HepG2 (cell line): ENCODE measurements at regions not wholly inside any gene's neighbourhood (a gene's known extent, or its start where the extent isn't known, plus 50 kb on each side); places are given as distances from the start of the nearest gene placed in this dataset.

Source experiments
- ATAC-seq: fragments of 200-7000 bp; cut with Tn5 transposase; 3 replicates; pipeline ENCODE4 v1.9.1; 2020; ENCODE audit warnings: mild to moderate bottlenecking, moderate library complexity
- BruUV-seq: library from RNA; stranded (reverse); fragments of 400-500 nt; replicated peaks from 2 replicates; lab custom pipeline; 2021; lab: Mats Ljungman, UMichigan
- CTCF ChIA-PET: fragments of 300-600 bp; formaldehyde crosslinking; extraction: SDS; loops from one replicate; lab custom pipeline; 2021; ENCODE audit warnings: low total read pairs, inconsistent platforms, low intra/inter-chr PET ratio; lab: Yijun Ruan, JAX
- POLR2A ChIA-PET: fragments of 350-600 bp; sonication (Branson Sonifier 250); formaldehyde crosslinking; loops from one replicate; lab custom pipeline; 2020; ENCODE audit warnings: antibody characterized with exemption, inconsistent platforms; lab: Yijun Ruan, JAX
- DNase-seq: peaks from one replicate; pipeline ENCODE4 v3.0.0-alpha.2; 2015; ENCODE audit warnings: low spot score
- FAIRE-seq: peaks from 3 replicates; lab custom pipeline; 2011; peaks lifted over from hg19 to GRCh38; lab: Jason Lieb, UNC
- H2AFZ ChIP-seq: one replicate; pipeline ENCODE4 v1.6.1; 2011; ENCODE audit warnings: low read length, inconsistent platforms
- H3K27ac ChIP-seq: fragments of 300-600 bp; 3 replicates; pipeline ENCODE4 v1.8.0; 2011; ENCODE audit warnings: mixed run types, mild to moderate bottlenecking, mixed read lengths, low read length, inconsistent platforms; ENCODE audit not compliant: insufficient read depth; ENCODE audit errors: extremely low read length
- H3K27me3 ChIP-seq, 2 experiments: fragments of 200-600 bp in 1 of 2; 2 replicates in 1 of 2; 3 replicates in 1 of 2; pipeline versions ENCODE4 v1.6.0 to v1.8.0; 2011; ENCODE audit warnings: low read length in 2 of 2, mild to moderate bottlenecking in 2 of 2, moderate library complexity in 2 of 2, inconsistent platforms in 1 of 2; ENCODE audit not compliant: insufficient read depth in 2 of 2, control insufficient read depth in 1 of 2
- H3K36me3 ChIP-seq, 2 experiments: fragments of 200-600 bp in 1 of 2; replicated peaks in 1 of 2; 2 replicates in 1 of 2; 3 replicates in 1 of 2; pipeline versions ENCODE4 v1.5.1 to v1.8.0; 2011; ENCODE audit warnings: low read length in 2 of 2, inconsistent platforms in 1 of 2; ENCODE audit not compliant: insufficient read depth in 2 of 2, control insufficient read depth in 1 of 2
- H3K4me1 ChIP-seq: 2 replicates; pipeline ENCODE4 v1.5.1; 2012; ENCODE audit warnings: low read length, inconsistent platforms; ENCODE audit not compliant: insufficient read depth
- H3K4me2 ChIP-seq: 2 replicates; pipeline ENCODE4 v1.6.0; 2011; ENCODE audit warnings: low read depth, low read length, inconsistent platforms
- H3K4me3 ChIP-seq, 3 experiments: fragments of 200-600 bp in 1 of 3; sonication (generic), shearing (Covaris generic) in 1 of 3; replicated peaks in 1 of 3; 2 replicates each; pipeline ENCODE4 v1.5.1; 2011 to 2016; ENCODE audit warnings: low read length in 3 of 3, inconsistent platforms in 2 of 3, low read depth in 2 of 3, mild to moderate bottlenecking in 2 of 3, control low read depth in 1 of 3, mixed read lengths in 1 of 3; ENCODE audit not compliant: insufficient read depth in 1 of 3
- H3K79me2 ChIP-seq: one replicate; pipeline ENCODE4 v1.6.1; 2011; ENCODE audit warnings: low read length, inconsistent platforms; ENCODE audit not compliant: insufficient read depth
- H3K9ac ChIP-seq: 2 replicates; pipeline ENCODE4 v1.6.0; 2011; ENCODE audit warnings: mild to moderate bottlenecking, low read depth, low read length, inconsistent platforms; ENCODE audit not compliant: insufficient read depth
- H3K9me3 ChIP-seq: 2 replicates; pipeline ENCODE4 v1.5.1; 2012; ENCODE audit warnings: mild to moderate bottlenecking, low read length
- H4K20me1 ChIP-seq: 2 replicates; pipeline ENCODE4 v1.6.0; 2011; ENCODE audit warnings: inconsistent platforms, mild to moderate bottlenecking, low read length, moderate library complexity; ENCODE audit not compliant: insufficient read depth
- ADNP ChIP-seq: sonication (generic); formaldehyde crosslinking; IDR thresholded peaks from 2 replicates; pipeline ENCODE4 v1.4.0; 2020; ENCODE audit warnings: missing genetic modification reagents
- ELF3 ChIP-seq: IDR thresholded peaks from 2 replicates; pipeline ENCODE4 v1.6.1; 2016; ENCODE audit warnings: missing genetic modification reagents, missing compliant biosample characterization
- ELF4 ChIP-seq: sonication (generic); formaldehyde crosslinking; IDR thresholded peaks from 2 replicates; pipeline ENCODE4 v1.5.0; 2020; ENCODE audit warnings: missing genetic modification reagents, mild to moderate bottlenecking, moderate library complexity, borderline replicate concordance
- FOSL2 ChIP-seq: sonication (generic); formaldehyde crosslinking; IDR thresholded peaks from 2 replicates; pipeline ENCODE4 v1.4.0; 2020; ENCODE audit warnings: missing genetic modification reagents
- GATAD2A ChIP-seq: IDR thresholded peaks from 2 replicates; pipeline ENCODE4 v1.6.1; 2016
- GMEB2 ChIP-seq: IDR thresholded peaks from 2 replicates; pipeline ENCODE4 v1.6.1; 2016; ENCODE audit warnings: missing biosample characterization, missing genetic modification reagents, low read depth
- KLF12 ChIP-seq: sonication (generic); formaldehyde crosslinking; IDR thresholded peaks from 2 replicates; pipeline ENCODE4 v1.4.0; 2020; ENCODE audit warnings: missing genetic modification reagents, borderline replicate concordance
- KMT2B ChIP-seq: IDR thresholded peaks from 2 replicates; pipeline ENCODE4 v1.6.1; 2016; ENCODE audit warnings: missing genetic modification reagents, missing compliant biosample characterization
- MIER2 ChIP-seq: IDR thresholded peaks from 2 replicates; pipeline ENCODE4 v1.6.1; 2016; ENCODE audit warnings: missing biosample characterization, missing genetic modification reagents
- NBN ChIP-seq: fragments of 450-650 bp; conservative IDR thresholded peaks from 2 replicates; pipeline ENCODE4 v1.6.1; 2017
- PITX1 ChIP-seq: sonication (generic); formaldehyde crosslinking; IDR thresholded peaks from 2 replicates; pipeline ENCODE4 v1.5.1; 2020; ENCODE audit warnings: mild to moderate bottlenecking, missing genetic modification reagents
- RARA ChIP-seq: IDR thresholded peaks from 2 replicates; pipeline ENCODE4 v1.6.1; 2016; ENCODE audit warnings: missing genetic modification reagents, missing compliant biosample characterization
- RCOR2 ChIP-seq: IDR thresholded peaks from 2 replicates; pipeline ENCODE4 v1.6.1; 2016; ENCODE audit warnings: missing biosample characterization, missing genetic modification reagents
- SETDB1 ChIP-seq: sonication (generic); formaldehyde crosslinking; IDR thresholded peaks from 2 replicates; pipeline ENCODE4 v1.5.1; 2020; ENCODE audit warnings: missing genetic modification reagents, mild to moderate bottlenecking, borderline replicate concordance
- SNAPC5 ChIP-seq: sonication (generic); formaldehyde crosslinking; IDR thresholded peaks from 2 replicates; pipeline ENCODE4 v1.8.1; 2023; ENCODE audit warnings: mild to moderate bottlenecking, missing genetic modification reagents, borderline replicate concordance
- SP2 ChIP-seq: sonication (generic); formaldehyde crosslinking; IDR thresholded peaks from 2 replicates; pipeline ENCODE4 v1.5.1; 2020; ENCODE audit warnings: mild to moderate bottlenecking, missing genetic modification reagents
- U2AF2 ChIP-seq: fragments of 200-400 bp; formaldehyde crosslinking; IDR thresholded peaks from 2 replicates; pipeline ENCODE4 v1.6.1; 2017; ENCODE audit warnings: low read depth, mild to moderate bottlenecking, low read length
- XRCC5 ChIP-seq: fragments of 200-400 bp; formaldehyde crosslinking; optimal IDR thresholded peaks from 2 replicates; pipeline ENCODE3; 2017; ENCODE audit warnings: mild to moderate bottlenecking, low read length
- ZBTB21 ChIP-seq: sonication (generic); formaldehyde crosslinking; IDR thresholded peaks from 2 replicates; pipeline ENCODE4 v1.4.0; 2020; ENCODE audit warnings: missing genetic modification reagents
- ZC3H4 ChIP-seq: sonication (generic); formaldehyde crosslinking; IDR thresholded peaks from 2 replicates; pipeline ENCODE4 v1.4.0; 2020; ENCODE audit warnings: missing genetic modification reagents, borderline replicate concordance
- ZKSCAN1 ChIP-seq: fragments of 150-350 bp; IDR thresholded peaks from 2 replicates; pipeline ENCODE4 v1.6.1; 2014; ENCODE audit warnings: low read length
- ZNF3 ChIP-seq: IDR thresholded peaks from 2 replicates; pipeline ENCODE4 v1.7.0; 2017; ENCODE audit warnings: inconsistent platforms
- ZNF333 ChIP-seq: sonication (generic); formaldehyde crosslinking; IDR thresholded peaks from 2 replicates; pipeline ENCODE4 v1.4.0; 2020; ENCODE audit warnings: mild to moderate bottlenecking, missing genetic modification reagents, borderline replicate concordance
- ZNF503 ChIP-seq: sonication (generic); formaldehyde crosslinking; IDR thresholded peaks from 2 replicates; pipeline ENCODE4 v1.4.0; 2020; ENCODE audit warnings: missing genetic modification reagents
- ZNF552 ChIP-seq: sonication (generic); formaldehyde crosslinking; IDR thresholded peaks from 2 replicates; pipeline ENCODE4 v1.9.0; 2022; ENCODE audit warnings: missing genetic modification reagents, mild to moderate bottlenecking, borderline replicate concordance
- ZNF558 ChIP-seq: sonication (generic); formaldehyde crosslinking; IDR thresholded peaks from 2 replicates; pipeline ENCODE4 v1.9.0; 2022; ENCODE audit warnings: mild to moderate bottlenecking, missing genetic modification reagents, borderline replicate concordance
- ZNF672 ChIP-seq: sonication (generic); formaldehyde crosslinking; IDR thresholded peaks from 2 replicates; pipeline ENCODE4 v1.8.1; 2022; ENCODE audit warnings: missing genetic modification reagents
- ZNF737 ChIP-seq: sonication (generic); formaldehyde crosslinking; IDR thresholded peaks from 2 replicates; pipeline ENCODE4 v1.5.0; 2020; ENCODE audit warnings: missing genetic modification reagents, mild to moderate bottlenecking, borderline replicate concordance
- WGBS: methylation state at CpG from one replicate; pipeline ENCODE4 v1.1.6; 2017; ENCODE audit warnings: low lambda C conversion rate; 5-methylcytosine and 5-hydroxymethylcytosine counted together
- in situ Hi-C: cut with HindIII; loops from 2 replicates; pipeline ENCODE4 v1.10.0; 2017; ENCODE audit warnings: low pct_unique_long_range_greater_than_20kb; ENCODE audit not compliant: extremely low pct_ligation_motif_present
- intact Hi-C: fragments of 100-400 bp; cut with micrococcal nuclease; formaldehyde crosslinking; loops from one replicate; pipeline ENCODE4 v1.10.0; 2022; ENCODE audit not compliant: unreplicated experiment

- ChIA-PET CTCF (no interaction called here), POLR2A (interaction anchor here (1.2 kb wide), 1 partner anchor 181 kb away, joined by 5 read pairs; the partner anchor contains the start of gene JUN)
- peaks cover 37% of the 10 kb centered on the region for H3K4me1 ChIP-seq
- ATAC-seq (peak; percentile 75), FAIRE-seq (no peak), DNase-seq (peak; percentile 51)
- no peaks in the 10 kb centered on the region for H3K36me3 ChIP-seq
- H3K4me2 ChIP-seq, result no peak overlapping the region
- in situ Hi-C loops (no loop called here), intact Hi-C loops (no loop called here)
- no peaks in the 10 kb centered on the region for H3K79me2 ChIP-seq
- WGBS, result 0% methylated on average over 1 of the region's 1 CpG
- H4K20me1 ChIP-seq, result no peaks in the 10 kb centered on the region
- H3K9ac ChIP-seq, result no peak overlapping the region
- H3K27ac ChIP-seq, result no peak overlapping the region
- H2AFZ ChIP-seq, result no peak overlapping the region
- no TSS peak for BruUV-seq
- H3K4me3 ChIP-seq, result no peak overlapping the region
- H3K27me3 ChIP-seq, result no peaks in the 10 kb centered on the region; a peak in 1 of 5 replicates
- no peaks in the 10 kb centered on the region for H3K9me3 ChIP-seq
- TF ChIP-seq SNAPC5 (CRISPR knock-in tag) (no peak), ZBTB21 (CRISPR knock-in tag) (no peak), ZNF503 (CRISPR knock-in tag) (no peak), ELF4 (CRISPR knock-in tag) (no peak), RARA (CRISPR knock-in tag) (no peak), ZNF737 (CRISPR knock-in tag) (no peak), U2AF2 (no peak), ZC3H4 (CRISPR knock-in tag) (no peak), FOSL2 (CRISPR knock-in tag) (peak; percentile 49), NBN (no peak), ZNF558 (CRISPR knock-in tag) (no peak), ZNF672 (CRISPR knock-in tag) (no peak), SP2 (CRISPR knock-in tag) (no peak), ZKSCAN1 (no peak), MIER2 (CRISPR knock-in tag) (no peak), SETDB1 (CRISPR knock-in tag) (no peak), KLF12 (CRISPR knock-in tag) (no peak), ZNF333 (CRISPR knock-in tag) (no peak), KMT2B (CRISPR knock-in tag) (no peak), PITX1 (CRISPR knock-in tag) (no peak), RCOR2 (no peak), GMEB2 (CRISPR knock-in tag) (no peak), XRCC5 (no peak), GATAD2A (CRISPR knock-in tag) (peak; percentile 45), ELF3 (CRISPR knock-in tag) (0 out of 2 replicates have a peak, but pooled peaks have one; percentile 20), ZNF552 (CRISPR knock-in tag) (no peak), ADNP (CRISPR knock-in tag) (no peak), ZNF3 (peak; percentile 49; the same call in 1 of the 2 replicates)
These were observed 181.0 kb upstream of the JUN start for GRCh38 chr1:58964880-58965279.
